IgD-negative memory B cell (primary cell): ENCODE measurements at regions not wholly inside any gene's neighbourhood (a gene's known extent, or its start where the extent isn't known, plus 50 kb on each side); places are given as distances from the start of the nearest gene placed in this dataset.

Source experiments
- H3K27ac Mint-ChIP-seq, 3 donors: one replicate each; pipeline ENCODE4 v1.8.0; 2020 to 2022; ENCODE audit warnings: mild to moderate bottlenecking in 3 of 3, mixed read lengths in 3 of 3, moderate library complexity in 1 of 3
- H3K27me3 Mint-ChIP-seq: one replicate; pipeline ENCODE4 v1.8.0; 2021; ENCODE audit warnings: mixed read lengths
- H3K36me3 Mint-ChIP-seq: one replicate; pipeline ENCODE4 v1.8.0; 2020; ENCODE audit warnings: mild to moderate bottlenecking, mixed read lengths
- H3K4me1 Mint-ChIP-seq, 3 donors: one replicate each; pipeline ENCODE4 v1.8.0; 2020 to 2022; ENCODE audit warnings: mixed read lengths in 3 of 3, mild to moderate bottlenecking in 1 of 3
- H3K4me3 Mint-ChIP-seq, 4 donors: one replicate each; pipeline ENCODE4 v1.8.0; 2020 to 2022; ENCODE audit warnings: mild to moderate bottlenecking in 4 of 4, mixed read lengths in 4 of 4, moderate library complexity in 3 of 4
- H3K9me3 Mint-ChIP-seq, 3 donors: one replicate each; pipeline ENCODE4 v1.8.0; 2020 to 2021; ENCODE audit warnings: mixed read lengths in 3 of 3, mild to moderate bottlenecking in 1 of 3

DNA sequence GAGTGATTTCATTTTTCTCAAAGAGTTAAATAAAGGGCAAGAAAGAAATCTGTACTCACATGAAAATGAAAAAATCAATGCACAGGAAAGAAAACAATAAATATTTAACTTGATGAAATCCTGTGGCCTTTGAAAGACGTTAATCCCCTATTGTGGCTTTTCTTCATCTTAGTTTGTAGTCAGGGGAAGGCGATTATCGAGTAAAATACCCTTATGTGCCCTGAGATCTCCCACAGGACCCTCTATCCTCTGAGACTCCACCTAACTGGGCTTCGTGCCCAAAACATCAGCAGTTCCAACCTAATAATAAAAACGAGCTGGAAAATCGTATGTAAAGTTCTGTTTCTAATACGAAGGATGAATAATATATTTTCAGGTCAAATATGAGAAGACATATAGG lies 208.2 kb upstream of the ZC3H12C start:
- Mint-ChIP-seq H3K36me3 (no peaks in the 10 kb centered on the region), H3K4me3 (no peak overlapping the region), H3K4me1 (no peaks in the 10 kb centered on the region), H3K27ac (no peak overlapping the region), H3K9me3 (peaks cover 0 to 3% (median 2%) of the 10 kb centered on the region in 3 donors), H3K27me3 (peaks cover 6% of the 10 kb centered on the region)

GRCh38 chr11:109892321-109892794 lies 200.8 kb upstream of the ZC3H12C start:
- H3K9me3 Mint-ChIP-seq = peaks cover 0 to 3% (median 0%) of the 10 kb centered on the region in 3 donors
- H3K36me3 Mint-ChIP-seq = no peaks in the 10 kb centered on the region

DNA sequence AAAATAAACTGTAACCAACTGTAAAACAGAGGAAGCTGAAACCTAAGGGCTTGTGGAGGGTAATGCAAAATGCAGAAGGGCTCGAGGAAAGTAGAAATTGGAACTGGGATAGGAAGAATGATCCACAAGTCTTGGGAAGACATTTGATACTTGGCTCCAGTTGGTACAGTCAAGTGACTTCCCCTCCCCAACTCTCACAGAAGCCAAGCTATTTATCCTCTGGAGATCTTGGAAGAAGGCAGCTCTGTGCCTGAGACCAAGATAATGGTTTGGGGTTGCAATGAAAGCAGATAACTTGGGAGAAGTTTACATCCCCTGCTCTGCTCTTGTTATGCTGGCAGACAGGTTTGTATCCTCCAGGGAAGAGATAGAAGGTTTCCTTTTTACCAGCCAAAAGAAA lies 198.9 kb upstream of the ZC3H12C start:
- Mint-ChIP-seq H3K4me1 (no peaks in the 10 kb centered on the region), H3K36me3 (no peaks in the 10 kb centered on the region), H3K27ac (no peak overlapping the region), H3K27me3 (peaks cover 12% of the 10 kb centered on the region), H3K4me3 (no peak overlapping the region), H3K9me3 (peaks cover 3 to 9% (median 6%) of the 10 kb centered on the region in 3 donors)

More at GRCh38 chr11:109892321-109892794, 200.8 kb upstream of the ZC3H12C start:
- no peak overlapping the region for H3K4me3 Mint-ChIP-seq
- H3K27ac Mint-ChIP-seq = no peak overlapping the region
- peaks cover 10% of the 10 kb centered on the region for H3K27me3 Mint-ChIP-seq
- H3K4me1 Mint-ChIP-seq = no peaks in the 10 kb centered on the region

DNA sequence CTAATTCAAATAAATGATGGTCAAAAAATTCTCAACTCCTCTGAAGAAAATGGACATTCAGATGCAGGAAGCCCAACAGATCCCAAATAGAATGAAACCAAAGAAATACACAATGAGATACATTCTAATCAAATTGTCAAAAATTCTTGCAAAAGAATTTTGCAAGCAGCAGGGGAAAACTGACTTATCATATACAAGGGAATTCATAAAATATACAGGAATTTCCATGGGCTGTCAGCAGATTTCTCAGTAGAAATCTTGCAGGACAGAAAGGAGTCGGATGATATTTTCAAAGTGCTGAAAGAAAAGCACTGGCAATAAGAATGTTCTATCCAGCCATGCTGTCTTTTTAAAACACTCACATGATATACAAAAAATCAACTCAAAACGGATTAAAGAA lies 194.6 kb upstream of the ZC3H12C start:
- Mint-ChIP-seq H3K27me3 (peaks cover 12% of the 10 kb centered on the region), H3K4me3 (no peak overlapping the region), H3K4me1 (no peaks in the 10 kb centered on the region), H3K9me3 (peaks cover 11 to 18% (median 15%) of the 10 kb centered on the region in 3 donors), H3K36me3 (peaks cover 1% of the 10 kb centered on the region), H3K27ac (no peak overlapping the region)

DNA sequence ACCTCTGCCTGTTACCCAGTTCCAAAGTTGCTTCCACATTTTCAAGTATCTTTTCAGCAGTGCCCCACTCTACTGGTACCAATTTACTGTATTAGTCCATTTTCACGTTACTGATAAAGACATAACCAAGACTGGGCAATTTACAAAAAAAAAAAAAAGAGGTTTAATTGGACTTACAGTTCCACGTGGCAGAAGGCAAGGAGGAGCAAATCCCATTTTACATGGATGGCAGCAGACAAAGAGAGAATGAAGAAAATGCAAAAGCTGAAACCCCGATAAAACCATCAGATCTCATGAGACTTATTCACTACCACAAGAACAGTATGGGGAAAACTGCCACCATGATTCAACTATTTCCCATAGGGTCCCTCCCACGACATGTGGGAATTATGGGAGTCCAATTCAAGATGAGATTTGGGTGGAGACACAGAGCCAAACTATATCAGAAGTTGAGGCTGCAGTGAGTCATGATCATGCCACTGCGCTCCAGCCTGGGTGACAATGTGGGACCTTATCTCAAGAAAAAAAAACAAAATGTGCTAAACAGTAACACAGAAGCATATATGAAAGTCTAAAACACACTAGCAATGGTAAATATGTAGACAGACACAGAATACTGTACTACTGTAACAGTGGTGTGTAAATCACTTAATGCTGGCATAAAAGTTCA lies 190.3 kb upstream of the ZC3H12C start:
- Mint-ChIP-seq H3K4me1 (no peaks in the 10 kb centered on the region), H3K36me3 (peaks cover 1% of the 10 kb centered on the region), H3K9me3 (peaks cover 11 to 18% (median 15%) of the 10 kb centered on the region in 3 donors), H3K27ac (no peak overlapping the region), H3K27me3 (peaks cover 11% of the 10 kb centered on the region), H3K4me3 (no peak overlapping the region)

DNA sequence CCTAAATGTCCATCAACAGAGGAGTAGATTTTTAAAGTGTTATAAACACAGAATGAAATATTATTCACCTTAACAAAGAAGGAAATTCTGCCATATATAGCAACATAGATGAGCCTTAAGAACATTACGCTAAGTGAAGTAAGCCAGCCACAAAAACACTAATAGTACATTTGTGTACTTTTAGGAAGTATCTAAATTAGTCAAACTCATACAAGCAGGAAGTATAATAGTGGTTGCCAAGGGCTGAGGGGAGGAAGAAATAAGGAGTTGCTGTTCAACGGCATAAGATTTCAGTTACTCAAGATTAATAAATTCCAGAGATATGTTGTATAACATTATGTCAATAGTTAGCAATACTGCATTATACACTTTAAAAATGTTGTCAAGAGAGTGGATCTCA lies 181.7 kb upstream of the ZC3H12C start:
- H3K9me3 Mint-ChIP-seq = peaks cover 0 to 5% (median 0%) of the 10 kb centered on the region in 3 donors
- no peak overlapping the region for H3K4me3 Mint-ChIP-seq
- H3K4me1 Mint-ChIP-seq = peaks cover 0 to 3% (median 0%) of the 10 kb centered on the region in 3 donors
- H3K27me3 Mint-ChIP-seq = peaks cover 6% of the 10 kb centered on the region
- no peak overlapping the region for H3K27ac Mint-ChIP-seq
- H3K36me3 Mint-ChIP-seq = peaks cover 3% of the 10 kb centered on the region

GRCh38 chr11:109914038-109914437 lies 179.2 kb upstream of the ZC3H12C start:
- Mint-ChIP-seq H3K27ac (no peak overlapping the region), H3K27me3 (peaks cover 8% of the 10 kb centered on the region), H3K9me3 (peaks cover 0 to 8% (median 0%) of the 10 kb centered on the region in 3 donors), H3K4me3 (no peak overlapping the region), H3K36me3 (peaks cover 3% of the 10 kb centered on the region), H3K4me1 (peaks cover 0 to 3% (median 0%) of the 10 kb centered on the region in 3 donors)

DNA sequence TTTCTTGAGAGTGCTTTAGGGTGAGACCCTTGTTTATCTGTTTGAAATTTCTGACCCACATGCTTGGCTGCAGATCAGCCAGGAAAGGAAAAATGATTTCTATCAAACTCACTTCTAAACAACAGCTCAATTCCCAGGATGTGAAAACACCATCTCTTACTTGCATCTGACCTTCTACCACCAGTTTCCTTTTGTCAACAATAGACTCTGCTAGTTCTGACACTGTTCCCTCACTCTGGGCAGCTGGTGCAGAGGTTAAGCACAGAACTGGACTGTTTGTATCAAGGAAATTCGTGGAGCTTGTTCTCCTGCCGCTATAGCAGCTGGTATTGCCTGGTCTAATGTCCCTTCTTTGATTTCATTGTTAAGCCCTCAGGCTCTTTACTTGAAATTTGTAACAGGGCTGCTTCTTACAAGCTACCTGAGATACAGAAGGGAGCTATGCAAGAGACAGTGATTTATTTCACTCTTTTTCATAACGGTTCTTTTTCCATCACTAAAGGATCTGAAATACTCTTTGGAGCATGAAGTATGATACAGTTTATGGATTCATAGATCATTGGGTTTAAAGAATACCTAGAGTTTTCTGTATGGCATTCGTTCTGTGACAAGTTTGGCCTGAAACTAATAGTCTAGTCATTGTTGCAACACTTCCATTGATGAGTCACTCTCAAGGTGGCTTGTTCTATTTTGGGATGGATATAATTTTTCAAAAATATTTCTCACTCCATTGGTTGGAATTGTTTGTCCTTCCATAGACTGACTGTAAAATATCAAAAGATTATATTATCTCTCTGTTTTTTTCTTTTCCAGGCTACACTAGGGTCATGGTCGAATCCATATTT lies 178.2 kb upstream of the ZC3H12C start:
- Mint-ChIP-seq H3K36me3 (peaks cover 3% of the 10 kb centered on the region), H3K4me3 (no peak overlapping the region), H3K27me3 (peaks cover 4% of the 10 kb centered on the region), H3K9me3 (peaks cover 0 to 10% (median 4%) of the 10 kb centered on the region in 3 donors), H3K27ac (no peak overlapping the region), H3K4me1 (peaks cover 0 to 4% (median 0%) of the 10 kb centered on the region in 3 donors)

GRCh38 chr11:109926941-109927340 lies 166.3 kb upstream of the ZC3H12C start:
- no peaks in the 10 kb centered on the region for H3K4me1 Mint-ChIP-seq
- H3K9me3 Mint-ChIP-seq = peaks cover 0 to 3% (median 2%) of the 10 kb centered on the region in 3 donors
- H3K4me3 Mint-ChIP-seq = no peak overlapping the region
- peaks cover 12% of the 10 kb centered on the region for H3K27me3 Mint-ChIP-seq
- H3K27ac Mint-ChIP-seq = no peak overlapping the region
- no peaks in the 10 kb centered on the region for H3K36me3 Mint-ChIP-seq

GRCh38 chr11:109929308-109929707 lies 163.9 kb upstream of the ZC3H12C start:
- Mint-ChIP-seq H3K36me3 (no peaks in the 10 kb centered on the region), H3K27ac (no peak overlapping the region), H3K4me1 (no peaks in the 10 kb centered on the region), H3K4me3 (no peak overlapping the region), H3K9me3 (peaks cover 0 to 3% (median 2%) of the 10 kb centered on the region in 3 donors), H3K27me3 (peaks cover 3% of the 10 kb centered on the region)

DNA sequence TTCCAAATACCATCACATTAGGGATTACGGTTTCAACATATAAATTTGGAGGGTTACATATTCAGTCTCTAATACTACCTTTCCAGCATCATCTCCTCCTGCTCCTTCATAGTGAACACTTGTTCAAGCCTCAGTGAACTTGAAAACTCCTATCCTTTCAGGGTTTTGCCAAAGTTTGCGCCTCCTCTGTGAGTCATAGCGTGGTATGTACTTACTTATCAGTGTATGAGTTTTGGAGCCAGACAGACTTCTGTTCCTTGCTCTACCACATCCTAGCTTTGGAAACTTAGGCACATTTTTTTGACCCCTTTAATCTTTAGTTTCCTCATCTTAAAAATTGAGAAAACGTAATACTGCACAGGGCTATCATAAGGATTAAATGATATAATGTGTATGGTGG lies 160.1 kb upstream of the ZC3H12C start:
- Mint-ChIP-seq H3K36me3 (no peaks in the 10 kb centered on the region), H3K9me3 (no peaks in the 10 kb centered on the region), H3K27ac (no peak overlapping the region), H3K4me1 (no peaks in the 10 kb centered on the region), H3K4me3 (no peak overlapping the region), H3K27me3 (no peaks in the 10 kb centered on the region)

DNA sequence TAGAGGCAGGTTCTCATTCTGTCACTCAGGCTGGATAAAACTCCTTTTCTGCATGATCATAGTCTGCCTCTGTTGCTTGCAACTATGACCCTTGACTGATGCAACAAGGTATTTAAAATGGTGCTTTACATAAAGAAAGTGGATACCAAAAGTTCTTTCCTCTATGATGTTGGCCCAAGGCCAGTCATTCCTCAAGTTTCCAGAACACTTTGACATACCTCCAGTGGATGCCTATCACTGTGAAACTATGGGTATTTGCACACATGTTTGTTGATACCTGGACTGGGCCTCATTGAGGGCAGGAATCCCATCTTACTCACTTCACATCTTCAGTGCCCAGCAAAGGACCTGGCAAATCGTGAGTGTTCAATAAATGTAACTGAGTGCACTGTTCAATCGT lies 159.0 kb upstream of the ZC3H12C start:
- H3K4me3 Mint-ChIP-seq = no peak overlapping the region
- H3K27ac Mint-ChIP-seq = no peak overlapping the region
- H3K4me1 Mint-ChIP-seq = no peaks in the 10 kb centered on the region
- H3K27me3 Mint-ChIP-seq = no peaks in the 10 kb centered on the region
- no peaks in the 10 kb centered on the region for H3K36me3 Mint-ChIP-seq
- H3K9me3 Mint-ChIP-seq = no peaks in the 10 kb centered on the region

DNA sequence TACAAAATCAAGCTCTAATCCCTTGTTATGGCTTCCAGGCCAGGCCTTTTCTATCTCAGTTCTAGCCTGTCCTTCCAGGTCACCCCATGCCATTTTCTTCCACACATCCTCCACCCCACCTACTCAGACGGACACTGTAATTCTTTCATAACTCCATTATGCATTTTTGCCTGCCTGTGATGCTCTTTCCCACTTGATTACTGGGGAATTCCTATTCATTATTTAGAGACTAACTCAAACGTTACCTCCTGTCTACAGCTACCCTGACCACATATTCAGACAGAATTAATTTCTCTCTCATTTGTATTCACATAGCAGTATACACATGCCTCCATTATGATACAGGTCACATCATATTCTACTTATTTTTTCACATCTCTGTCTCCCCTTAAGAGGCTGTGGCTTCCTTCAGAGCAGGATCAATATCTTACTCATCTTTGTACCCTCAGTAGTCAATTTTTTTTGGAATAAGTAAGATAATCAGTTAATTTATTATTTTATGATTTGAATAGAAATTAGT lies 156.5 kb upstream of the ZC3H12C start:
- no peaks in the 10 kb centered on the region for H3K4me1 Mint-ChIP-seq
- no peak overlapping the region for H3K4me3 Mint-ChIP-seq
- no peaks in the 10 kb centered on the region for H3K9me3 Mint-ChIP-seq
- no peaks in the 10 kb centered on the region for H3K36me3 Mint-ChIP-seq
- H3K27me3 Mint-ChIP-seq = peaks cover 2% of the 10 kb centered on the region
- no peak overlapping the region for H3K27ac Mint-ChIP-seq

DNA sequence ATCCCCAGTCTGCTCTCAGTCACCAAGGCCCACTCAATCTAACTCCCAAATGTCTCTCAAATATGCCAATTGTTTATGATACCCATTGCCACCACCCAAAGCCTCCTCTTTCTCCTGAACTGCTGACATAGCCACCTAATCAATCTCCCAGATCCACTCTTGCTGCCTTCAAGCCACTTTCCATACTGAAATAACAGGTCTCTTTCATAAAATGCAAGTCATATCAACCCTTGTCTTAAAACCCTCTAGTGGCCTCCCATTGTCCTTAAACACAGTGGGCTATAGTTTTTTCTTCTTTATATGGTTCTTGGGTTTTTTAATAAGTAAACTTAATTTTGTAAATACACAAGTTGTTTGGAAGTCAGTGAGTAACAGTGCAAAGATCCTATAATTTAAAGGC lies 155.2 kb upstream of the ZC3H12C start:
- no peak overlapping the region for H3K4me3 Mint-ChIP-seq
- H3K4me1 Mint-ChIP-seq = no peaks in the 10 kb centered on the region
- H3K9me3 Mint-ChIP-seq = no peaks in the 10 kb centered on the region
- H3K27ac Mint-ChIP-seq = no peak overlapping the region
- no peaks in the 10 kb centered on the region for H3K36me3 Mint-ChIP-seq
- peaks cover 2% of the 10 kb centered on the region for H3K27me3 Mint-ChIP-seq

- Mint-ChIP-seq H3K4me3 (no peak overlapping the region), H3K27ac (no peak overlapping the region), H3K36me3 (no peaks in the 10 kb centered on the region), H3K4me1 (no peaks in the 10 kb centered on the region), H3K9me3 (no peaks in the 10 kb centered on the region), H3K27me3 (peaks cover 4% of the 10 kb centered on the region)
These were observed 153.9 kb upstream of the ZC3H12C start for GRCh38 chr11:109939166-109939810.
